B cell (primary cell): ENCODE measurements at regions not wholly inside any gene's neighbourhood (a gene's known extent, or its start where the extent isn't known, plus 50 kb on each side); places are given as distances from the start of the nearest gene placed in this dataset.

Experiments
- EZH2 ChIP-seq: IDR thresholded peaks from 2 replicates; pipeline ENCODE4 v1.6.1; 2012; ENCODE audit warnings: borderline replicate concordance, low read depth, mild to moderate bottlenecking, moderate library complexity, low read length; ENCODE audit not compliant: insufficient read depth, poor library complexity, severe bottlenecking
- TF ChIP-seq, protein P1 (sequence below): fragments of 200-600 bp; IDR thresholded peaks from one replicate; pipeline ENCODE4 v1.8.0; 2022; ENCODE audit warnings: antibody characterized with exemption, mild to moderate bottlenecking

GRCh38 chr20:60491051-60491581 is 532.9 kb downstream of the CDH26 start:
- TF ChIP-seq, protein P1, sequence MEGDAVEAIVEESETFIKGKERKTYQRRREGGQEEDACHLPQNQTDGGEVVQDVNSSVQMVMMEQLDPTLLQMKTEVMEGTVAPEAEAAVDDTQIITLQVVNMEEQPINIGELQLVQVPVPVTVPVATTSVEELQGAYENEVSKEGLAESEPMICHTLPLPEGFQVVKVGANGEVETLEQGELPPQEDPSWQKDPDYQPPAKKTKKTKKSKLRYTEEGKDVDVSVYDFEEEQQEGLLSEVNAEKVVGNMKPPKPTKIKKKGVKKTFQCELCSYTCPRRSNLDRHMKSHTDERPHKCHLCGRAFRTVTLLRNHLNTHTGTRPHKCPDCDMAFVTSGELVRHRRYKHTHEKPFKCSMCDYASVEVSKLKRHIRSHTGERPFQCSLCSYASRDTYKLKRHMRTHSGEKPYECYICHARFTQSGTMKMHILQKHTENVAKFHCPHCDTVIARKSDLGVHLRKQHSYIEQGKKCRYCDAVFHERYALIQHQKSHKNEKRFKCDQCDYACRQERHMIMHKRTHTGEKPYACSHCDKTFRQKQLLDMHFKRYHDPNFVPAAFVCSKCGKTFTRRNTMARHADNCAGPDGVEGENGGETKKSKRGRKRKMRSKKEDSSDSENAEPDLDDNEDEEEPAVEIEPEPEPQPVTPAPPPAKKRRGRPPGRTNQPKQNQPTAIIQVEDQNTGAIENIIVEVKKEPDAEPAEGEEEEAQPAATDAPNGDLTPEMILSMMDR = no peak
- no peak for TF ChIP-seq EZH2
